ENCODE measurements at regions not wholly inside any gene's neighbourhood (a gene's known extent, or its start where the extent isn't known, plus 50 kb on each side); places are given as distances from the start of the nearest gene placed in this dataset.
A peak's percentile ranks its signal among the peaks of the same experiment; 100 is the strongest.

GRCh38 chr17:77419547-77420094 is 278.9 kb downstream of the SEC14L1 start (continued):
- TF ChIP-seq ETV5 (CRISPR knock-in tag; IDR thresholded peaks at IDR 0.05; ENCODE audit: borderline replicate concordance): no peak
- no peak for TF ChIP-seq SIN3B (IDR thresholded peaks at IDR 0.05; ENCODE audit: low read length)
- no peak for TF ChIP-seq STAG1 (CRISPR knock-in tag; IDR thresholded peaks at IDR 0.05)
- no peak for TF ChIP-seq ZNF737 (CRISPR knock-in tag; IDR thresholded peaks at IDR 0.05; ENCODE audit: borderline replicate concordance)
- peak; percentile 37 for TF ChIP-seq ZNF883 (CRISPR knock-in tag; IDR thresholded peaks at IDR 0.05; ENCODE audit: not compliant biosample characterization)
- TF ChIP-seq, protein P1, sequence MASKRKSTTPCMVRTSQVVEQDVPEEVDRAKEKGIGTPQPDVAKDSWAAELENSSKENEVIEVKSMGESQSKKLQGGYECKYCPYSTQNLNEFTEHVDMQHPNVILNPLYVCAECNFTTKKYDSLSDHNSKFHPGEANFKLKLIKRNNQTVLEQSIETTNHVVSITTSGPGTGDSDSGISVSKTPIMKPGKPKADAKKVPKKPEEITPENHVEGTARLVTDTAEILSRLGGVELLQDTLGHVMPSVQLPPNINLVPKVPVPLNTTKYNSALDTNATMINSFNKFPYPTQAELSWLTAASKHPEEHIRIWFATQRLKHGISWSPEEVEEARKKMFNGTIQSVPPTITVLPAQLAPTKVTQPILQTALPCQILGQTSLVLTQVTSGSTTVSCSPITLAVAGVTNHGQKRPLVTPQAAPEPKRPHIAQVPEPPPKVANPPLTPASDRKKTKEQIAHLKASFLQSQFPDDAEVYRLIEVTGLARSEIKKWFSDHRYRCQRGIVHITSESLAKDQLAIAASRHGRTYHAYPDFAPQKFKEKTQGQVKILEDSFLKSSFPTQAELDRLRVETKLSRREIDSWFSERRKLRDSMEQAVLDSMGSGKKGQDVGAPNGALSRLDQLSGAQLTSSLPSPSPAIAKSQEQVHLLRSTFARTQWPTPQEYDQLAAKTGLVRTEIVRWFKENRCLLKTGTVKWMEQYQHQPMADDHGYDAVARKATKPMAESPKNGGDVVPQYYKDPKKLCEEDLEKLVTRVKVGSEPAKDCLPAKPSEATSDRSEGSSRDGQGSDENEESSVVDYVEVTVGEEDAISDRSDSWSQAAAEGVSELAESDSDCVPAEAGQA (IDR thresholded peaks at IDR 0.05; ENCODE audit: low read depth): no peak
- TF ChIP-seq, protein P1 (CRISPR knock-in tag; IDR thresholded peaks at IDR 0.05; ENCODE audit: borderline replicate concordance): no peak
- TF ChIP-seq, protein P2, sequence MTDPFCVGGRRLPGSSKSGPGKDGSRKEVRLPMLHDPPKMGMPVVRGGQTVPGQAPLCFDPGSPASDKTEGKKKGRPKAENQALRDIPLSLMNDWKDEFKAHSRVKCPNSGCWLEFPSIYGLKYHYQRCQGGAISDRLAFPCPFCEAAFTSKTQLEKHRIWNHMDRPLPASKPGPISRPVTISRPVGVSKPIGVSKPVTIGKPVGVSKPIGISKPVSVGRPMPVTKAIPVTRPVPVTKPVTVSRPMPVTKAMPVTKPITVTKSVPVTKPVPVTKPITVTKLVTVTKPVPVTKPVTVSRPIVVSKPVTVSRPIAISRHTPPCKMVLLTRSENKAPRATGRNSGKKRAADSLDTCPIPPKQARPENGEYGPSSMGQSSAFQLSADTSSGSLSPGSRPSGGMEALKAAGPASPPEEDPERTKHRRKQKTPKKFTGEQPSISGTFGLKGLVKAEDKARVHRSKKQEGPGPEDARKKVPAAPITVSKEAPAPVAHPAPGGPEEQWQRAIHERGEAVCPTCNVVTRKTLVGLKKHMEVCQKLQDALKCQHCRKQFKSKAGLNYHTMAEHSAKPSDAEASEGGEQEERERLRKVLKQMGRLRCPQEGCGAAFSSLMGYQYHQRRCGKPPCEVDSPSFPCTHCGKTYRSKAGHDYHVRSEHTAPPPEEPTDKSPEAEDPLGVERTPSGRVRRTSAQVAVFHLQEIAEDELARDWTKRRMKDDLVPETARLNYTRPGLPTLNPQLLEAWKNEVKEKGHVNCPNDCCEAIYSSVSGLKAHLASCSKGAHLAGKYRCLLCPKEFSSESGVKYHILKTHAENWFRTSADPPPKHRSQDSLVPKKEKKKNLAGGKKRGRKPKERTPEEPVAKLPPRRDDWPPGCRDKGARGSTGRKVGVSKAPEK (CRISPR knock-in tag; IDR thresholded peaks at IDR 0.05; ENCODE audit: borderline replicate concordance): no peak
- TF ChIP-seq ZNF878 (CRISPR knock-in tag; IDR thresholded peaks at IDR 0.05): no peak
- no peak for TF ChIP-seq ZNF33B (CRISPR knock-in tag; IDR thresholded peaks at IDR 0.05)
- TF ChIP-seq PLSCR1 (CRISPR knock-in tag; IDR thresholded peaks at IDR 0.05; ENCODE audit: borderline replicate concordance): no peak
- peak; percentile 97 for TF ChIP-seq ZBTB33 (CRISPR knock-in tag; IDR thresholded peaks at IDR 0.05)
- TF ChIP-seq MYNN (CRISPR knock-in tag; IDR thresholded peaks at IDR 0.05; ENCODE audit: low read depth): no peak
- TF ChIP-seq ZNF577 (CRISPR knock-in tag; IDR thresholded peaks at IDR 0.05; ENCODE audit: borderline replicate concordance, low read depth): no peak
- peak; percentile 65; the same call in 1 of the 2 replicates for TF ChIP-seq SIX4 (CRISPR knock-in tag; IDR thresholded peaks at IDR 0.05)
- TF ChIP-seq KDM3A (CRISPR knock-in tag; IDR thresholded peaks at IDR 0.05; ENCODE audit: low read depth): no peak

Data from HepG2 (cell line).